ENCODE measurements at regions not wholly inside any gene's neighbourhood (a gene's known extent, or its start where the extent isn't known, plus 50 kb on each side); places are given as distances from the start of the nearest gene placed in this dataset.

- Histone ChIP-seq H3K27me3 (ENCODE audit: insufficient read depth, low read length) (no peaks in the 10 kb centered on the region), H3K36me3 (ENCODE audit: insufficient read depth, low read length) (no peaks in the 10 kb centered on the region)
- no peak for TF ChIP-seq EZH2 (IDR thresholded peaks at IDR 0.05; ENCODE audit: insufficient read depth, low read length)
- TF ChIP-seq, protein P1, sequence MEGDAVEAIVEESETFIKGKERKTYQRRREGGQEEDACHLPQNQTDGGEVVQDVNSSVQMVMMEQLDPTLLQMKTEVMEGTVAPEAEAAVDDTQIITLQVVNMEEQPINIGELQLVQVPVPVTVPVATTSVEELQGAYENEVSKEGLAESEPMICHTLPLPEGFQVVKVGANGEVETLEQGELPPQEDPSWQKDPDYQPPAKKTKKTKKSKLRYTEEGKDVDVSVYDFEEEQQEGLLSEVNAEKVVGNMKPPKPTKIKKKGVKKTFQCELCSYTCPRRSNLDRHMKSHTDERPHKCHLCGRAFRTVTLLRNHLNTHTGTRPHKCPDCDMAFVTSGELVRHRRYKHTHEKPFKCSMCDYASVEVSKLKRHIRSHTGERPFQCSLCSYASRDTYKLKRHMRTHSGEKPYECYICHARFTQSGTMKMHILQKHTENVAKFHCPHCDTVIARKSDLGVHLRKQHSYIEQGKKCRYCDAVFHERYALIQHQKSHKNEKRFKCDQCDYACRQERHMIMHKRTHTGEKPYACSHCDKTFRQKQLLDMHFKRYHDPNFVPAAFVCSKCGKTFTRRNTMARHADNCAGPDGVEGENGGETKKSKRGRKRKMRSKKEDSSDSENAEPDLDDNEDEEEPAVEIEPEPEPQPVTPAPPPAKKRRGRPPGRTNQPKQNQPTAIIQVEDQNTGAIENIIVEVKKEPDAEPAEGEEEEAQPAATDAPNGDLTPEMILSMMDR (IDR thresholded peaks at IDR 0.05; ENCODE audit: insufficient read depth, low read depth, low read length) = no peak
Observed at GRCh38 chr5:26237489-26237888, 800.9 kb downstream of the CDH9 start.

DNA sequence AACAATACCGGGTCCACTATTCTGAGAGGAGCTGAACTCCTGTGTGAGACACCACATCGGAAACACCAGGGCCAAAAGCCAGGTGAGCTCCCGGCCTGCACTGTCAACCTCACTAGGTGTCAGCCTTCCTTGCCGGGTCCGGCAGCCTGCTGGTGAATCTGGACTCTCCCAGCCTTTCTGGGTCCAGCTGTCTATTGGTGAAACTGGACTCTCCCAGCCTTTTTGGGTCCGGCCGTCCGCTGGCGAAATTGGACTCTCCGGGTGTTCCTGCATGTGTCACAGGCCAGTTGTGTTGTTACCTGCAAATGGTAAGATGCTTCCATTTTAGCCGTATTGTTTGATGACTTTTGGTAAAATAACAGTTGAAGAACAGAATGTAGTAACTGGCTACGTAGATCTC, 801.5 kb downstream of the CDH9 start:
- H3K4me3 Mint-ChIP-seq (ENCODE audit: unreplicated experiment) = no peak overlapping the region
- H3K9me3 Mint-ChIP-seq (ENCODE audit: unreplicated experiment) = no peaks in the 10 kb centered on the region
- no peak for FAIRE-seq
- Histone ChIP-seq H3K4me2 (ENCODE audit: low read length) (no peak overlapping the region), H4K20me1 (ENCODE audit: insufficient read depth, low read length) (no peaks in the 10 kb centered on the region), H3K79me2 (ENCODE audit: insufficient read depth, low read length) (no peaks in the 10 kb centered on the region), H3K27me3 (ENCODE audit: insufficient read depth, low read length) (no peaks in the 10 kb centered on the region), H3K27ac (ENCODE audit: low read depth, low read length) (no peak overlapping the region), H2AFZ (ENCODE audit: low read depth, low read length) (no peak overlapping the region), H3K9me3 (ENCODE audit: insufficient read depth, low read depth, low read length) (no peaks in the 10 kb centered on the region), H3K9ac (ENCODE audit: low read length) (no peak overlapping the region), H3K36me3 (ENCODE audit: insufficient read depth, low read length) (no peaks in the 10 kb centered on the region), H3K4me1 (ENCODE audit: insufficient read depth, low read length) (no peaks in the 10 kb centered on the region), H3K4me3 (ENCODE audit: insufficient read depth, low read depth, low read length) (no peak overlapping the region)
- H3K27me3 Mint-ChIP-seq (ENCODE audit: low read depth, unreplicated experiment) = no peaks in the 10 kb centered on the region
- H3K27ac Mint-ChIP-seq (ENCODE audit: unreplicated experiment) = no peak overlapping the region
- no peak for DNase-seq (ENCODE audit: low read depth)
- TF ChIP-seq, protein P1 (IDR thresholded peaks at IDR 0.05; ENCODE audit: insufficient read depth, low read depth, low read length) = no peak
- TF ChIP-seq EZH2 (IDR thresholded peaks at IDR 0.05; ENCODE audit: insufficient read depth, low read length) = no peak
- no peaks in the 10 kb centered on the region for H3K4me1 Mint-ChIP-seq (ENCODE audit: low read depth, unreplicated experiment)
- H3K36me3 Mint-ChIP-seq (ENCODE audit: low read depth, unreplicated experiment) = no peaks in the 10 kb centered on the region

More at GRCh38 chr5:26237489-26237888, 800.9 kb downstream of the CDH9 start:
- H3K27me3 Mint-ChIP-seq (ENCODE audit: low read depth, unreplicated experiment) = no peaks in the 10 kb centered on the region
- Histone ChIP-seq H2AFZ (ENCODE audit: low read depth, low read length) (no peak overlapping the region), H3K4me1 (ENCODE audit: insufficient read depth, low read length) (no peaks in the 10 kb centered on the region), H3K9ac (ENCODE audit: low read length) (no peak overlapping the region), H3K4me2 (ENCODE audit: low read length) (no peak overlapping the region), H3K27ac (ENCODE audit: low read depth, low read length) (no peak overlapping the region), H4K20me1 (ENCODE audit: insufficient read depth, low read length) (no peaks in the 10 kb centered on the region), H3K9me3 (ENCODE audit: insufficient read depth, low read depth, low read length) (no peaks in the 10 kb centered on the region), H3K79me2 (ENCODE audit: insufficient read depth, low read length) (no peaks in the 10 kb centered on the region), H3K4me3 (ENCODE audit: insufficient read depth, low read depth, low read length) (no peak overlapping the region)
- no peaks in the 10 kb centered on the region for H3K4me1 Mint-ChIP-seq (ENCODE audit: low read depth, unreplicated experiment)
- H3K4me3 Mint-ChIP-seq (ENCODE audit: unreplicated experiment) = no peak overlapping the region
- FAIRE-seq (no peak), DNase-seq (ENCODE audit: low read depth) (no peak)
- H3K36me3 Mint-ChIP-seq (ENCODE audit: low read depth, unreplicated experiment) = no peaks in the 10 kb centered on the region
- no peaks in the 10 kb centered on the region for H3K9me3 Mint-ChIP-seq (ENCODE audit: unreplicated experiment)
- no peak overlapping the region for H3K27ac Mint-ChIP-seq (ENCODE audit: unreplicated experiment)

GRCh38 chr5:26232706-26233105, 805.7 kb downstream of the CDH9 start:
- H3K4me2 ChIP-seq (ENCODE audit: low read length) = no peak overlapping the region
- H3K9me3 ChIP-seq (ENCODE audit: insufficient read depth, low read depth, low read length) = peaks cover 2% of the 10 kb centered on the region
- Mint-ChIP-seq H3K4me3 (ENCODE audit: unreplicated experiment) (no peak overlapping the region), H3K36me3 (ENCODE audit: low read depth, unreplicated experiment) (no peaks in the 10 kb centered on the region), H3K27ac (ENCODE audit: unreplicated experiment) (no peak overlapping the region), H3K9me3 (ENCODE audit: unreplicated experiment) (no peaks in the 10 kb centered on the region), H3K27me3 (ENCODE audit: low read depth, unreplicated experiment) (peaks cover 4% of the 10 kb centered on the region), H3K4me1 (ENCODE audit: low read depth, unreplicated experiment) (no peaks in the 10 kb centered on the region)
- H3K4me1 ChIP-seq (ENCODE audit: insufficient read depth, low read length) = no peaks in the 10 kb centered on the region
- TF ChIP-seq EZH2 (IDR thresholded peaks at IDR 0.05; ENCODE audit: insufficient read depth, low read length) = no peak
- TF ChIP-seq, protein P1 (IDR thresholded peaks at IDR 0.05; ENCODE audit: insufficient read depth, low read depth, low read length) = no peak
- FAIRE-seq = no peak
- H3K36me3 ChIP-seq (ENCODE audit: insufficient read depth, low read length) = no peaks in the 10 kb centered on the region
- no peak overlapping the region for H3K4me3 ChIP-seq (ENCODE audit: insufficient read depth, low read depth, low read length)
- H3K79me2 ChIP-seq (ENCODE audit: insufficient read depth, low read length) = no peaks in the 10 kb centered on the region
- DNase-seq (ENCODE audit: low read depth) = no peak
- no peak overlapping the region for H3K9ac ChIP-seq (ENCODE audit: low read length)
- H3K27ac ChIP-seq (ENCODE audit: low read depth, low read length) = no peak overlapping the region
- no peak overlapping the region for H2AFZ ChIP-seq (ENCODE audit: low read depth, low read length)
- H3K27me3 ChIP-seq (ENCODE audit: insufficient read depth, low read length) = no peaks in the 10 kb centered on the region
- H4K20me1 ChIP-seq (ENCODE audit: insufficient read depth, low read length) = no peaks in the 10 kb centered on the region

All from astrocyte (in vitro differentiated cells and primary cell).